ENCODE measurements at regions not wholly inside any gene's neighbourhood (a gene's known extent, or its start where the extent isn't known, plus 50 kb on each side); places are given as distances from the start of the nearest gene placed in this dataset.

GRCh38 chr9:103913899-103914298, 180.2 kb upstream of the SMC2 start:
- no peak for DNase-seq (ENCODE audit: low spot score)

- no peak for DNase-seq (ENCODE audit: low spot score)
Observed at GRCh38 chr9:103919605-103920209, 174.4 kb upstream of the SMC2 start.

GRCh38 chr9:103928442-103928841, 165.7 kb upstream of the SMC2 start:
- no peak for DNase-seq (ENCODE audit: low spot score)

DNA sequence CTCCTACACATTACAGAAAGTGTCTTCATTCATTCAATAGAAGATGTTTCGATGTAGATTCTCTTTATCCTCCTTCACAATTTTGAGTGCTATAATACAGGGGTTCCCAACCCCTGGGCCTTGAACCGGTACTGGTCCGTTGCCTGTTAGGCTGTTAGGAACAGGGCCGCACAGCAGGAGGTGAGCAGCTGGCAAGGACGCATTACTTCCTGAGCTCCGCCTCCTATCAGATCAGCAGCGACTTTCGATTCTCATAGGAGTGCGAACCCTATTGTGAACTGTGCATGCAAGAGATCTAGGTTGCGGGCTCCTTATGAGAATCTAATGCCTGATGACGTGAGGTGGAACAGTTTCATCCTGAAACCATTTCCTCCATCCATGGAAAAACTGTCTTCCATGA, 153.0 kb upstream of the SMC2 start:
- DNase-seq (ENCODE audit: low spot score), result no peak

DNA sequence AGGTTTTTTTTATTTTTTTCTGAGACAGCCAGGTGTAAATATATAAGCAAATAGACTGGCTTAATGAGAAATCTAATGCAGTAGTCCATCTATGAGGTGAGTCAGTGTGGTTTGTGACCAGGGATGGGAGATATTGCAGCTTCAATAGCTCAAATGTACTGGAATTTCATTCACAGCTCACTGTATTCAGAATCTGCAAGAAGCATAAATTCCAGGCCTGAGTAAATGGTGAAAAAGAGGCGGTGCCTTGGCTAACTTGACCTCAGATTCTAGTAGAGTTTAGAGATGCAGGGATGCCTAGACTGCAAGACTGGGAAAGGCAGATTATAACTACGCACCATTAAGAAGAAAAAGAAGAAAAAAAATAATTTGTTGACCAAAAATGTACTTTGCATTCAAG, 151.9 kb upstream of the SMC2 start:
- no peak for DNase-seq (ENCODE audit: low spot score)

GRCh38 chr9:103942651-103943050, 151.5 kb upstream of the SMC2 start:
- DNase-seq (ENCODE audit: low spot score), result no peak

GRCh38 chr9:103949096-103949495, 145.0 kb upstream of the SMC2 start:
- no peak for DNase-seq (ENCODE audit: low spot score)

DNA sequence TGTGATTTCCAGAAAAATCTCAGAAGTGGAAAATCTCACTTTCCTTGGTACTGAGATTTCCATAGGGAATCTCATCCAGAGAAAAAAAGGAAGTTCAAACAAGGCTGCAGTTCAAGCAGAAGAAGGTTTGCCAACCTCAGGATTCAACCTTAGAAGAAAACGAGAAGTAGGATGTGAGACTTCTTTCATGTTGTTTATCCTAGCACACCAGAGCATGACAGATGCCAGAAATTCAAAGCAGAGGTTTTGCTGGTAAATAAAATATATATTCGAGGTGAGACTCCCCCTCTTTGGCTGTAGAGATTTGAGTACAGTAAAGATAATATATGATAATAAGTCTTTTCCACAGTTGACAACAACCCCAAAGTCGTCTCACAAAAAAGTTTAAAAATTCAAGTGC, 116.9 kb upstream of the SMC2 start:
- DNase-seq (ENCODE audit: low spot score), result no peak

DNA sequence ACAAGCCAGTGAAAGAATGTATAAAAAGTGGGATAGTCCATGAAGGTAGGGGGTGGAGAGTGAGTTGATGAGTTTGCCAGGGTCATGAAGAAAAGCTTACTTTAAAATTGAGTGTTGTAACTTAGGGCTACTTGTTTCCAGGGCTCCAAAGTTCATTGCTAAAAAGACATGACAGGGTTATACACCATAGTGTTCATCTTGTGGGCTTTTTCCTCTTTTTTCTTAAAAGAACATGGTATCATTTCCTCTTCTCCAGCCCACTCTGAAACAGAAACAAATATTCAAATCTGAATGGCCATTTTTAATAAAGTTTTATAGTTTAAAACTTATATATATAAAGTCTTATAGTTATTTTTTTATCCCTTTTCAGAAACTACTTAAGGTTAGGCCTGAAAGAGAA, 115.7 kb upstream of the SMC2 start:
- DNase-seq (ENCODE audit: low spot score), result no peak

GRCh38 chr9:103981912-103982311, 112.2 kb upstream of the SMC2 start:
- DNase-seq (ENCODE audit: low spot score), result no peak

GRCh38 chr9:103985077-103985476, 109.0 kb upstream of the SMC2 start:
- DNase-seq (ENCODE audit: low spot score), result no peak

DNA sequence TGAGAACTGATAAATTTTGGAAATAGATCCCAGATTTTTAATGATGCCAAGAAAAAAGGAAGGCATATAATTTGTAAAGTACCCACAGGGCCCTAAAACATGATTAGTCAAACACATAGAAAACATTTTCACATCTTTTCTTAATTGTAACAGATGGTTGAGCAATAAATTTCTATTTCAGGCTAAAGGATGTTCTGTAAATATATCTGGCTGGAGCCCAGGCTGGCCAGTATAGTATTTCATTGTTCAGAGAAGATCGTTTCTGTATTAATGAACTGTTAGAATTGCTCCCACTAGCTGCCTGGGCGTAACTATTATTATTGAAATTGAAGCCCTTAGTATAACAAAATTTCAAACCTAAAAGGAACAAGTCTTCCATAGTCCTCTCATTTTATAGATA, 105.3 kb upstream of the SMC2 start:
- DNase-seq (ENCODE audit: low spot score), result no peak

GRCh38 chr9:103990311-103990710, 103.8 kb upstream of the SMC2 start:
- DNase-seq (ENCODE audit: low spot score), result no peak

DNA sequence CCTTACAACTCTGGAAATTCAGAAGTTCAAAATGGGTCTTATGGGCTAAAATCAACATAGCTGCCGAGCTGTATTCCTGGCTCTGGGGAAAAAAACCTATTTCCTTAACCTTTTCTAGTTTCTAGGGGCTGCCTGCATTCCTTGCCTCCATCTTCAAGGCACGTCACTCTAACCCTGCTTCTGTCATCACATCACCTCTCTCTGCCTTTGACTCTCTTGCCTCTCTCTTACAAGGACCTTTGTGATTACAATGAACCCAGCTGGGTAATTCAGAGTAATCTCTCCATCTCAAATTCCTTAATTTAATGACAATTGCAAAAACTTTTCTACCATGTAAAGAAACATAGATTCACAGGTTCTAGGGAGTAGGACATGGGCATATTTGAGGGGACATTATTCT, 103.1 kb upstream of the SMC2 start:
- no peak for DNase-seq (ENCODE audit: low spot score)

- no peak for DNase-seq (ENCODE audit: low spot score)
Observed at GRCh38 chr9:103991698-103992097, 102.4 kb upstream of the SMC2 start.

DNA sequence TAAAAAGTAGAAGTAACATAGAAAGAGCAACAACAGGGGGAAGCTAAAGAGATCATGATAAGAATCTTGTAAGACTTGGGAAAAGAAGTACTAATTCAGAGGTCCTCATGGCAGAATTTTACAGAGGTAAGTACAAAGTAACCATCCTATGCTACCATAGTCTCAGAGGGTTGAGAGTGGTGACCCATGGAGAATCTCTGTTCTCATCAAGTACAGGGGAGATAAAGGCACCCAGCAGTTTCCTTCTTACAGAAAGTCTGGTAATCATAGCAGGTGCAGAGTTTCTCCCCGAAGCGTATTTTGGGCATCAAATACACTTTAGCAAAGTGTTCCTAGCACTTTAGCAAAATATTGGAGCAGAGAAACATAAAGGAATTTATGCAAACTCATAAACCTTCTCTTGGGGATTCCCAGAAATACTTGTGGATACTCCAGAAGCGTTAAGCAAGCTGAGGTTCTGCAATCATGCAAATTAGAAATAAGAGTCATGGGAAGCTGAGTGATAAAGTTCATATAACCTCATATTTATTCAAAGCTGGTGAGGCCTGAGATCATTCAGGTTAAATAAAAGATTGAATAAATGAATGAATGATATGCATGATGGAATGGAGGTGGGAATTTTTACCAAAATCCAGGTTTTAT, 101.0 kb upstream of the SMC2 start:
- DNase-seq (ENCODE audit: low spot score), result no peak

- DNase-seq (ENCODE audit: low spot score), result no peak
Observed at GRCh38 chr9:103997856-103998370, 96.2 kb upstream of the SMC2 start.

DNA sequence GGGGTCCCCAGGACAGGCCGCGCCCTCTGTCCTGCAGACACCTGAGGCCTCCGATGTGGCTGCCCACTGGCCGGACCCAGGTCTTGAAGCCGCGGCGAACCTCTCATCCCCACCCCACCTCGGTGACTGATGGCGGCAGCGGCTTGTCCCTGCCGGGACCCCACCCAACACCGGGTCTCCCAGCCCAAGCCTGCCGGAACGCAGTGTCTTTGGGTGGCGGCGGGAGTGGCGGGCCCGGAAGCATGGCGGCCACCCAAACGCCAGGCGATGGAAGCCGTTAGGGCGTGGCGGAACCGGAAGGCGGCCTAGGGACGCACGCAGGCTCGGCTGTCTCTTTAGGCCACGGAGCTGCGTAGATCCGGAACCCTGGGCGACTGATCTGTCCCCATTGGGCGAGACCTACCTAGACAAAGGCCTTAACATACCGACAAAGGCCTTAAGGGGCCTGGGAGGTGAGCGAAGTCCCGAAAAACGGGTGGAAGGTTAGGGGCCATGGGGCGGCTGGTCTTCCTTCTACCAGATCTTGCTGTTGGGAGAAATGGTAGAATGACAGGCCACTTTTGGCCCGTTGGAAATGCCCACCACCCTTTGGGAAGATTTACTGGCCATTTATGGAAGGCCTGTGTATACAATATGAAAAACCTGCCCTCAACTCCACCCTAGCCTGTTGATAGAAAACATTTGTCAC, 94.6 kb upstream of the SMC2 start:
- no peak for DNase-seq (ENCODE audit: low spot score)

DNA sequence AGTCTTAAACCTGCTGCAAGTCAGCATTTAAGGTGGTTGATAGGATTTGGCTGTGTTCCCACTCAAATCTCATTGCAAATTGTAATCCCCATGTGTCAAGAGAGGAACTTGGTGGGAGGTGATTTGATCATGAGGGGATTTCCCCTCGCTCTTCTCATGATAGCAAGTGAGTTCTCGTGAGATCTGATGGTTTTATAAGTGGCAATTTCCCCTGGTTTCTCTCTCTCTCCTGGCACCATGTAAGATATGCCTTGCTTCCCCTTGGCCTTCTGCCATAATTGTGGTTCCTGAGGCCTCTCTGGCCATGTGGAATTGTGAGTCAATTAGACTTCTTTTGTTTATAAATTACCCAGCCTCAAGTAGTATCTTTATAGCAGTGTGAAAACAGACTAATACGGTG, 84.3 kb upstream of the SMC2 start:
- DNase-seq (ENCODE audit: low spot score), result no peak

GRCh38 chr9:104022083-104022482, 72.0 kb upstream of the SMC2 start:
- DNase-seq (ENCODE audit: low spot score), result no peak

DNA sequence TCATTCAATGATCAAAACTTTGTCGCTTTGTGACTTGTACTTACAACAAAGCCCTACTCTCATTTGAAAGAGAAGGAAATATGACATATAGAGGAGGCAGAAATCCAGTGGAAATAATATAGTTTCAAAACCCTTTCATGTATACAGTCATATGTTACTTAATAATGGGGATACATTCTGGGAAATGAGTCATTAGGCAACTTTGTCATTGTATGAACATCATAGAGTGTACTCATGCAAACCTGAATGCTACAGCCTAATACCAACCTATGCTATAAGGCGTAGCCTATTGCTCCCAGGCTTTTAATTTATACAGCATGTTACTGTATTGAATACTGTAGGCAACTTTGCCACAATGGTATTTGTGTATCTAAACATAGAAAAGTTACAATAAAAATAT, 69.0 kb upstream of the SMC2 start:
- DNase-seq (ENCODE audit: low spot score), result no peak

DNA sequence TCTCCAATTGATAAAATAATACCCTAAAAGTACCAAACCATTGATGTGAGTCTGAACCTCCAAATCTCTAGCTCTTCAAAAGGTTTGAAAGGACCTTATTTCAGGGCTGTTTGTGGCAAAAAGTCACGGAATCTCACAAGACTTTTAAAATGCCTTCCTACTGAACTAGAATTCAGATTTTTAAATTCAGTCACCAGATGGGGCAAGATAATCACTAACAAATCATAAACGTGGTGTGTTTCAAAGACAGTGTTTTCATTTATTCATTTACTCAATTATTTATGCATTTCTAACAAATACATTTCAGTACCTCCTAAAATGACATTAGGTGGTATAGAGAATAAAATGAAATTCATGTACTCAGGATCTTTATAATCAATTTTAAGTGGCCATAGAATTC, 68.2 kb upstream of the SMC2 start:
- no peak for DNase-seq (ENCODE audit: low spot score)

DNA sequence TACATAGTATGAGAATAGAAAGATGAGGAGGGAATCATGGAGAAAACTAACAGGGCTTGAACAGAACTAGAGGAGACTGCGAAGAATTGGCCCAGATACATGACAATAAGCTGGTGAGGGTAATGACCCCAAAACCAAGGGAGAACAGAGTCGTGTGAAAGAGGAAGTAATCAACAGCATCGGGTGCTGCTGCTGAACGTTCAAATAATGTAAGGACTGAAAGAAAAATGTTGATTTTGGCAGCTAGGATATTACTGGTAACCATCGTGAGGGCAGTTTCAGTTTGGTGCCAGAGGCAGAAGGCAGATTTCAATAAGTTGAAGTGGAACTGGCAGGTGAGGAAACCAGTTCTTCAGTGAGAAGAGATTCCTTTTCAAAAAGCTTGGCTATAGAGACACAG, 66.8 kb upstream of the SMC2 start:
- DNase-seq (ENCODE audit: low spot score), result no peak
